GM08714 (cell line): ENCODE measurements at regions not wholly inside any gene's neighbourhood (a gene's known extent, or its start where the extent isn't known, plus 50 kb on each side); places are given as distances from the start of the nearest gene placed in this dataset.

ENCODE experiments used
- H3K4me3 ChIP-seq: fragments of 200-500 bp; sonication (Bioruptor generic); 2 replicates; pipeline ENCODE4 v1.5.1; 2014; ENCODE audit warnings: mild to moderate bottlenecking, low read length, inconsistent platforms
- ZNF274 ChIP-seq: IDR thresholded peaks from 2 replicates; pipeline ENCODE4 v1.6.1; 2012; ENCODE audit warnings: mild to moderate bottlenecking, low read depth, low read length

- no peak for TF ChIP-seq ZNF274
- no peak overlapping the region for H3K4me3 ChIP-seq
These were observed 144.5 kb upstream of the GRM7 start for GRCh38 chr3:6716420-6716819.

GRCh38 chr3:6717026-6717943, 143.6 kb upstream of the GRM7 start:
- no peak overlapping the region for H3K4me3 ChIP-seq
- no peak for TF ChIP-seq ZNF274

- no peak for TF ChIP-seq ZNF274
- H3K4me3 ChIP-seq, result no peak overlapping the region
These were observed 140.9 kb upstream of the GRM7 start for GRCh38 chr3:6719999-6720398.

GRCh38 chr3:6721491-6721890, 139.4 kb upstream of the GRM7 start:
- TF ChIP-seq ZNF274, result no peak

GRCh38 chr3:6723205-6723604, 137.7 kb upstream of the GRM7 start:
- no peak for TF ChIP-seq ZNF274
- H3K4me3 ChIP-seq, result no peak overlapping the region

More at GRCh38 chr3:6721491-6721890, 139.4 kb upstream of the GRM7 start:
- no peak overlapping the region for H3K4me3 ChIP-seq

GRCh38 chr3:6726811-6727210, 134.1 kb upstream of the GRM7 start:
- no peak for TF ChIP-seq ZNF274
- no peak overlapping the region for H3K4me3 ChIP-seq

GRCh38 chr3:6732807-6733206, 128.1 kb upstream of the GRM7 start:
- TF ChIP-seq ZNF274, result no peak
- no peak overlapping the region for H3K4me3 ChIP-seq

GRCh38 chr3:6733699-6734394, 127.1 kb upstream of the GRM7 start:
- no peak for TF ChIP-seq ZNF274
- H3K4me3 ChIP-seq, result no peak overlapping the region

GRCh38 chr3:6734395-6734746, 126.5 kb upstream of the GRM7 start:
- no peak for TF ChIP-seq ZNF274
- no peak overlapping the region for H3K4me3 ChIP-seq

GRCh38 chr3:6736836-6737629, 123.9 kb upstream of the GRM7 start:
- no peak overlapping the region for H3K4me3 ChIP-seq
- no peak for TF ChIP-seq ZNF274

- TF ChIP-seq ZNF274, result no peak
- no peak overlapping the region for H3K4me3 ChIP-seq
These were observed 123.3 kb upstream of the GRM7 start for GRCh38 chr3:6737630-6738029.

GRCh38 chr3:6739288-6739687, 121.6 kb upstream of the GRM7 start:
- TF ChIP-seq ZNF274, result no peak
- no peak overlapping the region for H3K4me3 ChIP-seq

- TF ChIP-seq ZNF274, result no peak
- no peak overlapping the region for H3K4me3 ChIP-seq
These were observed 117.7 kb upstream of the GRM7 start for GRCh38 chr3:6743067-6743720.

- no peak overlapping the region for H3K4me3 ChIP-seq
- TF ChIP-seq ZNF274, result no peak
These were observed 114.5 kb upstream of the GRM7 start for GRCh38 chr3:6746443-6746842.
